Body of pancreas (tissue), 4 donors: ENCODE measurements at regions not wholly inside any gene's neighbourhood (a gene's known extent, or its start where the extent isn't known, plus 50 kb on each side); places are given as distances from the start of the nearest gene placed in this dataset.

ENCODE experiments used
- ATAC-seq: fragments of 150-250 bp; one replicate; pipeline ENCODE4 v1.9.1; 2016
- DNase-seq, 4 donors: peaks; one replicate each; pipeline ENCODE4 v3.0.0-alpha.2; 2019
- H3K27ac ChIP-seq, 4 donors: fragments of 200-600 bp; sonication (generic); 1 replicate in 3 of 4; 2 replicates in 1 of 4; pipeline versions ENCODE4 v1.5.1 to v1.6.1; 2016 to 2019; ENCODE audit warnings: mild to moderate bottlenecking in 1 of 4, mixed read lengths in 1 of 4, moderate library complexity in 1 of 4
- H3K27me3 ChIP-seq, 2 donors: fragments of 200-600 bp; sonication (generic); one replicate each; pipeline ENCODE4 v1.6.0; 2016; ENCODE audit warnings: mild to moderate bottlenecking in 1 of 2
- H3K36me3 ChIP-seq, 2 donors: fragments of 200-600 bp; sonication (generic); replicated peaks in 1 of 2; 2 replicates each; pipeline ENCODE4 v1.5.1; 2016; ENCODE audit warnings: low read depth in 2 of 2; ENCODE audit not compliant: insufficient read depth in 1 of 2
- H3K4me1 ChIP-seq: fragments of 200-600 bp; sonication (generic); one replicate; pipeline ENCODE4 v1.6.0; 2016
- H3K4me3 ChIP-seq, 2 donors: fragments of 200-600 bp; sonication (generic); 1 replicate in 1 of 2; 2 replicates in 1 of 2; pipeline ENCODE4 v1.5.1; 2016 to 2019
- H3K9me3 ChIP-seq, 3 donors: fragments of 200-600 bp; sonication (generic); 1 replicate in 2 of 3; 2 replicates in 1 of 3; pipeline ENCODE4 v1.5.1; 2016
- CTCF ChIP-seq, 7 experiments: fragments of 450-650 bp in 4 of 7; fragments of 200-600 bp in 3 of 7; sonication (generic) in 3 of 7; IDR thresholded peaks; one replicate each; pipeline ENCODE4 v1.5.1; 2016 to 2019; ENCODE audit warnings: antibody characterized with exemption in 7 of 7
- POLR2A ChIP-seq, 3 donors: fragments of 450-650 bp; IDR thresholded peaks; one replicate each; pipeline ENCODE4 v1.6.1; 2016; ENCODE audit warnings: antibody characterized with exemption in 3 of 3, mild to moderate bottlenecking in 2 of 3
- WGBS, 2 donors: methylation state at CpG; one replicate each; pipeline ENCODE4 v1.1.5; 2017; 5-methylcytosine and 5-hydroxymethylcytosine counted together
- intact Hi-C: fragments of 100-400 bp; cut with DNase I; formaldehyde crosslinking; loops from one replicate; pipeline ENCODE4 v1.15.1; 2023

DNA sequence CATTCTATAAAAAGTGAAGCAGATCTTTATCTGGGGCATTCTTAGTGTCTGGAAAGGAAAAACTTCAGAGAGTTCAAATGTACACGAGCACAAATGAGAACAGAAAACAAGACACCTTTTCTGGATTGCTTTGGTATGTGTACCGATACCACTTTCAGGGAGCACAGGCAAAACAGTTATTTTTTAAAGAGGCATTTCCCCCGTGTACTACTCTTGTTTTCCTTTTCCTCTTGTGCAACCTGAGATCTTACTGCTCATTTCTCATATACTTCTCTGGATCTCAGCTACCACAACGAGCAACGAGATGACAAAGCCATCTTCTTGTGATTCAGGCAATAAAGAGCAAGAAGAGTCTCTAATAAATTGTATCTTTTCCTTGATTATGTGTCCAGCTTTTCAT lies 463.6 kb downstream of the SHQ1 start:
- no peak for ATAC-seq
- 61 to 72% methylated on average over 5 of the region's 5 CpGs for WGBS, 2 donors
- Histone ChIP-seq H3K27ac (no peak overlapping the region), H3K4me3 (no peak overlapping the region), H3K27me3 (no peaks in the 10 kb centered on the region), H3K4me1 (peaks cover 13% of the 10 kb centered on the region), H3K9me3 (no peaks in the 10 kb centered on the region), H3K36me3 (no peaks in the 10 kb centered on the region)
- intact Hi-C loops: no loop called here
- TF ChIP-seq CTCF (IDR thresholded peaks at IDR 0.05) (no peak), POLR2A (IDR thresholded peaks at IDR 0.05) (no peak)
- DNase-seq: no peak

GRCh38 chr3:72383883-72384282 lies 464.4 kb downstream of the SHQ1 start:
- DNase-seq (no peak), ATAC-seq (no peak)
- H3K27me3 ChIP-seq: no peaks in the 10 kb centered on the region
- no peak overlapping the region for H3K4me3 ChIP-seq
- WGBS, 2 donors: 88 to 90% methylated on average over 4 of the region's 4 CpGs
- H3K9me3 ChIP-seq: no peaks in the 10 kb centered on the region
- H3K27ac ChIP-seq: no peak overlapping the region
- H3K36me3 ChIP-seq: no peaks in the 10 kb centered on the region
- peaks cover 15% of the 10 kb centered on the region for H3K4me1 ChIP-seq
- no peak for TF ChIP-seq POLR2A (IDR thresholded peaks at IDR 0.05)
- no peak for TF ChIP-seq CTCF (IDR thresholded peaks at IDR 0.05)
- intact Hi-C loops: no loop called here

DNA sequence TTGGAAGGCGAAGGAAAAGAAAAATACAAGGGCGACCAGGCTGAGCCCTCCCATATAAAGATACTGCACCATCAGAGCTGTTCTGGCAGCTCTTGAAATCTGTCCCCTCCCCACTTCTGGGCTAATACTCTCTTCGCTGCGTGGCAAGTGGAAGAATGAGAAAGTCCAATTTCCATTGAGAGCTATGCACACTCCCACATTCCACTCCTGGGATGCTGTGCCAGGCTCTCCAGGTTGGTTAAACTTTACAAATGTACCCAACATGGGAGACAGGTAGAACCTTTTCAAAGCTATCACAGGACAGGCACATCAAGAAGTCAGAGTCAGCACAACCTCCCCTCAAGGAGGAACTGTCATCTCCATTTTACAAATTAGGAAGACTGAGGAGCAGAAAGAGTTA lies 465.0 kb downstream of the SHQ1 start:
- ATAC-seq (no peak), DNase-seq (no peak)
- TF ChIP-seq POLR2A (IDR thresholded peaks at IDR 0.05) (no peak), CTCF (IDR thresholded peaks at IDR 0.05) (no peak)
- 84 to 88% methylated on average over 4 of the region's 4 CpGs for WGBS, 2 donors
- Histone ChIP-seq H3K27me3 (no peaks in the 10 kb centered on the region), H3K9me3 (no peaks in the 10 kb centered on the region), H3K4me1 (peaks cover 15% of the 10 kb centered on the region), H3K36me3 (peaks cover 0 to 4% of the 10 kb centered on the region in 2 donors), H3K27ac (no peak overlapping the region), H3K4me3 (no peak overlapping the region)
- intact Hi-C loops: no loop called here

- Histone ChIP-seq H3K4me1 (peaks cover 15% of the 10 kb centered on the region), H3K9me3 (no peaks in the 10 kb centered on the region), H3K4me3 (no peak overlapping the region), H3K36me3 (peaks cover 0 to 5% of the 10 kb centered on the region in 2 donors), H3K27ac (no peak overlapping the region), H3K27me3 (no peaks in the 10 kb centered on the region)
- intact Hi-C loops: no loop called here
- no peak for ATAC-seq
- no peak for DNase-seq
- 96 to 99% methylated on average over 4 of the region's 4 CpGs for WGBS, 2 donors
- TF ChIP-seq CTCF (IDR thresholded peaks at IDR 0.05) (no peak), POLR2A (IDR thresholded peaks at IDR 0.05) (no peak)
Measured at GRCh38 chr3:72382460-72382859, 465.8 kb downstream of the SHQ1 start.

- peaks cover 15% of the 10 kb centered on the region for H3K4me1 ChIP-seq
- intact Hi-C loops: no loop called here
- ATAC-seq: no peak
Measured at GRCh38 chr3:72381584-72381983, 466.7 kb downstream of the SHQ1 start.

More at GRCh38 chr3:72381584-72381983, 466.7 kb downstream of the SHQ1 start:
- TF ChIP-seq POLR2A (IDR thresholded peaks at IDR 0.05) (no peak), CTCF (IDR thresholded peaks at IDR 0.05) (no peak)
- H3K9me3 ChIP-seq: no peaks in the 10 kb centered on the region
- WGBS, 2 donors: 87 to 92% methylated on average over 6 of the region's 6 CpGs
- H3K27ac ChIP-seq: no peak overlapping the region
- H3K27me3 ChIP-seq: no peaks in the 10 kb centered on the region
- no peak for DNase-seq
- H3K36me3 ChIP-seq: peaks cover 2 to 5% of the 10 kb centered on the region in 2 donors
- H3K4me3 ChIP-seq: no peak overlapping the region
